ENCODE measurements at regions not wholly inside any gene's neighbourhood (a gene's known extent, or its start where the extent isn't known, plus 50 kb on each side); places are given as distances from the start of the nearest gene placed in this dataset.

- DNase-seq (ENCODE audit: low read depth, low spot score), result no peak
These were observed 79.6 kb upstream of the UQCRFS1 start for GRCh38 chr19:29292562-29292961.

- DNase-seq (ENCODE audit: low read depth, low spot score), result no peak
These were observed 80.3 kb upstream of the UQCRFS1 start for GRCh38 chr19:29293292-29293691.

GRCh38 chr19:29293736-29294342 is 80.9 kb upstream of the UQCRFS1 start:
- no peak for DNase-seq (ENCODE audit: low read depth, low spot score)

GRCh38 chr19:29294343-29294811 is 81.4 kb upstream of the UQCRFS1 start:
- DNase-seq (ENCODE audit: low read depth, low spot score), result no peak

- no peak for DNase-seq (ENCODE audit: low read depth, low spot score)
These were observed 82.3 kb upstream of the UQCRFS1 start for GRCh38 chr19:29295285-29295684.

- DNase-seq (ENCODE audit: low read depth, low spot score), result no peak
These were observed 84.4 kb upstream of the UQCRFS1 start for GRCh38 chr19:29297381-29297780.

GRCh38 chr19:29299416-29300380 is 86.7 kb upstream of the UQCRFS1 start:
- DNase-seq (ENCODE audit: low read depth, low spot score), result no peak

- no peak for DNase-seq (ENCODE audit: low read depth, low spot score)
These were observed 89.3 kb upstream of the UQCRFS1 start for GRCh38 chr19:29302002-29302928.

GRCh38 chr19:29303069-29303718 is 90.2 kb upstream of the UQCRFS1 start:
- no peak for DNase-seq (ENCODE audit: low read depth, low spot score)

GRCh38 chr19:29303719-29304090 is 90.8 kb upstream of the UQCRFS1 start:
- DNase-seq (ENCODE audit: low read depth, low spot score), result no peak

GRCh38 chr19:29305268-29305667 is 92.3 kb upstream of the UQCRFS1 start:
- no peak for DNase-seq (ENCODE audit: low read depth, low spot score)

GRCh38 chr19:29308977-29309590 is 96.1 kb upstream of the UQCRFS1 start:
- DNase-seq (ENCODE audit: low read depth, low spot score), result no peak

- no peak for DNase-seq (ENCODE audit: low read depth, low spot score)
These were observed 96.7 kb upstream of the UQCRFS1 start for GRCh38 chr19:29309637-29310036.

- no peak for DNase-seq (ENCODE audit: low read depth, low spot score)
These were observed 98.3 kb upstream of the UQCRFS1 start for GRCh38 chr19:29311191-29311790.

GRCh38 chr19:29315556-29316190 is 102.7 kb upstream of the UQCRFS1 start:
- no peak for DNase-seq (ENCODE audit: low read depth, low spot score)

- no peak for DNase-seq (ENCODE audit: low read depth, low spot score)
These were observed 105.6 kb upstream of the UQCRFS1 start for GRCh38 chr19:29318581-29318980.

GRCh38 chr19:29320086-29320485 is 107.1 kb upstream of the UQCRFS1 start:
- DNase-seq (ENCODE audit: low read depth, low spot score), result no peak

- DNase-seq (ENCODE audit: low read depth, low spot score), result no peak
These were observed 107.7 kb upstream of the UQCRFS1 start for GRCh38 chr19:29320618-29321017.

- DNase-seq (ENCODE audit: low read depth, low spot score), result no peak
These were observed 108.2 kb upstream of the UQCRFS1 start for GRCh38 chr19:29321116-29321515.

- no peak for DNase-seq (ENCODE audit: low read depth, low spot score)
These were observed 110.1 kb upstream of the UQCRFS1 start for GRCh38 chr19:29323021-29323430.
